ENCODE measurements at regions not wholly inside any gene's neighbourhood (a gene's known extent, or its start where the extent isn't known, plus 50 kb on each side); places are given as distances from the start of the nearest gene placed in this dataset.

GRCh38 chr6:122918714-122919113 is 77.3 kb upstream of the CLVS2 start:
- TF ChIP-seq CTCF (IDR thresholded peaks at IDR 0.05) (no peak), EZH2phosphoT487 (IDR thresholded peaks at IDR 0.05) (no peak)

Data from neural progenitor cell (in vitro differentiated cells).